ENCODE measurements at regions not wholly inside any gene's neighbourhood (a gene's known extent, or its start where the extent isn't known, plus 50 kb on each side); places are given as distances from the start of the nearest gene placed in this dataset.
"Not testable (repeated sequence)": the region's sequence is repeated elsewhere in the genome, so short reads cannot be mapped to it uniquely, and the experiment has no call there.

- DNase-seq = not testable (repeated sequence)
These were observed 132.7 kb downstream of the SNX10 start for GRCh38 chr7:26424319-26424718.

- no peak for DNase-seq
These were observed 134.0 kb downstream of the SNX10 start for GRCh38 chr7:26425655-26426054.

- DNase-seq = no peak
These were observed 134.4 kb downstream of the SNX10 start for GRCh38 chr7:26426096-26426495.

GRCh38 chr7:26428571-26428970 lies 136.9 kb downstream of the SNX10 start:
- DNase-seq = no peak

- no peak for DNase-seq
These were observed 137.5 kb downstream of the SNX10 start for GRCh38 chr7:26429168-26429567.

GRCh38 chr7:26434974-26435373 lies 143.3 kb downstream of the SNX10 start:
- no peak for DNase-seq

- DNase-seq = no peak
These were observed 145.4 kb downstream of the SNX10 start for GRCh38 chr7:26437003-26437532.

GRCh38 chr7:26438078-26438477 lies 146.4 kb downstream of the SNX10 start:
- no peak for DNase-seq

GRCh38 chr7:26439521-26440232 lies 148.0 kb downstream of the SNX10 start:
- DNase-seq = no peak

- peak; percentile 79 to 83 for DNase-seq
These were observed 148.8 kb downstream of the SNX10 start for GRCh38 chr7:26440233-26441001.

GRCh38 chr7:26441002-26441521 lies 149.4 kb downstream of the SNX10 start:
- DNase-seq = peak; percentile 83 to 89

GRCh38 chr7:26441611-26442277 lies 150.1 kb downstream of the SNX10 start:
- peak in 1 of 2 experiments; percentile 64 for DNase-seq

- DNase-seq = no peak
These were observed 151.3 kb downstream of the SNX10 start for GRCh38 chr7:26443006-26443405.

- peak in 1 of 2 experiments; percentile 36 for DNase-seq
These were observed 152.1 kb downstream of the SNX10 start for GRCh38 chr7:26443751-26444150.

- DNase-seq = no peak
These were observed 152.9 kb downstream of the SNX10 start for GRCh38 chr7:26444555-26444954.

GRCh38 chr7:26447116-26447515 lies 155.5 kb downstream of the SNX10 start:
- no peak for DNase-seq

- DNase-seq = no peak
These were observed 157.8 kb downstream of the SNX10 start for GRCh38 chr7:26449175-26450165.

GRCh38 chr7:26451997-26452396 lies 160.3 kb downstream of the SNX10 start:
- no peak for DNase-seq

- DNase-seq = no peak
These were observed 162.5 kb downstream of the SNX10 start for GRCh38 chr7:26454180-26454579.

- DNase-seq = no peak
These were observed 166.2 kb downstream of the SNX10 start for GRCh38 chr7:26457696-26458327.

GRCh38 chr7:26458466-26459145 lies 166.9 kb downstream of the SNX10 start:
- no peak for DNase-seq
